Activated T-cell treated with anti-CD3 and anti-CD28 coated beads, Interleukin-2, amount 50 U/mL, for 72 hours (primary cell): ENCODE measurements at regions not wholly inside any gene's neighbourhood (a gene's known extent, or its start where the extent isn't known, plus 50 kb on each side); places are given as distances from the start of the nearest gene placed in this dataset.

Experiments used
- ATAC-seq, 2 donors: fragments of 150-1000 bp; cut with Tn5 transposase; replicated peaks in 1 of 2; 2 replicates each; pipeline ENCODE4 v1.10.0; 2021; ENCODE audit warnings: moderate library complexity in 2 of 2, mild to moderate bottlenecking in 1 of 2
- DNase-seq, 2 donors: peaks; one replicate each; pipeline ENCODE4 v3.0.0; 2021 to 2022; ENCODE audit warnings: mixed read lengths in 1 of 2
- H3K27ac Mint-ChIP-seq: one replicate; pipeline ENCODE4 v1.8.0; 2022; ENCODE audit warnings: mild to moderate bottlenecking, moderate library complexity, mixed read lengths
- H3K27me3 Mint-ChIP-seq: one replicate; pipeline ENCODE4 v1.8.0; 2022; ENCODE audit warnings: low read depth, mixed read lengths
- H3K36me3 Mint-ChIP-seq, 2 donors: one replicate each; pipeline ENCODE4 v1.8.0; 2022; ENCODE audit warnings: mixed read lengths in 2 of 2, mild to moderate bottlenecking in 1 of 2; ENCODE audit not compliant: insufficient read depth in 2 of 2
- H3K4me1 Mint-ChIP-seq: one replicate; pipeline ENCODE4 v1.8.0; 2022; ENCODE audit warnings: low read depth, mixed read lengths
- H3K4me3 Mint-ChIP-seq, 2 donors: one replicate each; pipeline ENCODE4 v1.8.0; 2022; ENCODE audit warnings: mild to moderate bottlenecking in 2 of 2, mixed read lengths in 2 of 2, moderate library complexity in 2 of 2
- H3K9me3 Mint-ChIP-seq, 2 donors: one replicate each; pipeline ENCODE4 v1.8.0; 2022; ENCODE audit warnings: mixed read lengths in 2 of 2

GRCh38 chr11:116211147-116211546 is 561.6 kb downstream of the BUD13 start:
- H3K36me3 Mint-ChIP-seq, result no peaks in the 10 kb centered on the region
- no peaks in the 10 kb centered on the region for H3K4me1 Mint-ChIP-seq
- H3K9me3 Mint-ChIP-seq, result no peaks in the 10 kb centered on the region
- DNase-seq (no peak), ATAC-seq (no peak)
- no peak overlapping the region for H3K4me3 Mint-ChIP-seq
- no peak overlapping the region for H3K27ac Mint-ChIP-seq
- no peaks in the 10 kb centered on the region for H3K27me3 Mint-ChIP-seq

GRCh38 chr11:116210663-116211062 is 562.1 kb downstream of the BUD13 start:
- Mint-ChIP-seq H3K4me3 (no peak overlapping the region), H3K27me3 (no peaks in the 10 kb centered on the region), H3K4me1 (no peaks in the 10 kb centered on the region), H3K36me3 (no peaks in the 10 kb centered on the region), H3K9me3 (no peaks in the 10 kb centered on the region), H3K27ac (no peak overlapping the region)
- no peak for ATAC-seq
- no peak for DNase-seq

GRCh38 chr11:116209255-116209654 is 563.5 kb downstream of the BUD13 start:
- ATAC-seq, result no peak
- no peaks in the 10 kb centered on the region for H3K36me3 Mint-ChIP-seq
- H3K4me1 Mint-ChIP-seq, result no peaks in the 10 kb centered on the region
- DNase-seq, result no peak
- no peaks in the 10 kb centered on the region for H3K9me3 Mint-ChIP-seq
- H3K27me3 Mint-ChIP-seq, result no peaks in the 10 kb centered on the region
- H3K27ac Mint-ChIP-seq, result no peak overlapping the region
- H3K4me3 Mint-ChIP-seq, result no peak overlapping the region

- H3K4me1 Mint-ChIP-seq, result no peaks in the 10 kb centered on the region
- no peak for ATAC-seq
- no peak overlapping the region for H3K27ac Mint-ChIP-seq
- no peaks in the 10 kb centered on the region for H3K36me3 Mint-ChIP-seq
- no peak overlapping the region for H3K4me3 Mint-ChIP-seq
- DNase-seq, result no peak
- H3K27me3 Mint-ChIP-seq, result no peaks in the 10 kb centered on the region
- H3K9me3 Mint-ChIP-seq, result no peaks in the 10 kb centered on the region
Observed at GRCh38 chr11:116207421-116208141, 565.2 kb downstream of the BUD13 start.

GRCh38 chr11:116207019-116207418 is 565.8 kb downstream of the BUD13 start:
- Mint-ChIP-seq H3K27me3 (no peaks in the 10 kb centered on the region), H3K36me3 (no peaks in the 10 kb centered on the region), H3K27ac (no peak overlapping the region), H3K4me3 (no peak overlapping the region), H3K4me1 (no peaks in the 10 kb centered on the region), H3K9me3 (no peaks in the 10 kb centered on the region)
- ATAC-seq, result no peak
- DNase-seq, result no peak

GRCh38 chr11:116202922-116203321 is 569.9 kb downstream of the BUD13 start:
- H3K36me3 Mint-ChIP-seq, result no peaks in the 10 kb centered on the region
- no peaks in the 10 kb centered on the region for H3K4me1 Mint-ChIP-seq
- H3K4me3 Mint-ChIP-seq, result no peak overlapping the region
- no peaks in the 10 kb centered on the region for H3K9me3 Mint-ChIP-seq
- ATAC-seq (no peak), DNase-seq (no peak)
- peaks cover 6% of the 10 kb centered on the region for H3K27me3 Mint-ChIP-seq
- no peak overlapping the region for H3K27ac Mint-ChIP-seq

GRCh38 chr11:116200564-116200963 is 572.2 kb downstream of the BUD13 start:
- no peaks in the 10 kb centered on the region for H3K4me1 Mint-ChIP-seq
- no peaks in the 10 kb centered on the region for H3K36me3 Mint-ChIP-seq
- peaks cover 6% of the 10 kb centered on the region for H3K27me3 Mint-ChIP-seq
- no peak for DNase-seq
- H3K4me3 Mint-ChIP-seq, result no peak overlapping the region
- no peak overlapping the region for H3K27ac Mint-ChIP-seq
- H3K9me3 Mint-ChIP-seq, result no peaks in the 10 kb centered on the region
- ATAC-seq, result no peak

GRCh38 chr11:116199182-116199581 is 573.6 kb downstream of the BUD13 start:
- Mint-ChIP-seq H3K27ac (no peak overlapping the region), H3K27me3 (peaks cover 15% of the 10 kb centered on the region), H3K4me1 (no peaks in the 10 kb centered on the region), H3K36me3 (no peaks in the 10 kb centered on the region), H3K9me3 (no peaks in the 10 kb centered on the region), H3K4me3 (no peak overlapping the region)
- ATAC-seq (no peak), DNase-seq (no peak)

- no peak for DNase-seq
- H3K4me1 Mint-ChIP-seq, result no peaks in the 10 kb centered on the region
- no peaks in the 10 kb centered on the region for H3K9me3 Mint-ChIP-seq
- no peak overlapping the region for H3K4me3 Mint-ChIP-seq
- H3K36me3 Mint-ChIP-seq, result no peaks in the 10 kb centered on the region
- no peak overlapping the region for H3K27ac Mint-ChIP-seq
- no peak for ATAC-seq
- H3K27me3 Mint-ChIP-seq, result peaks cover 18% of the 10 kb centered on the region
Observed at GRCh38 chr11:116194156-116194904, 578.5 kb downstream of the BUD13 start.

GRCh38 chr11:116193321-116194131 is 579.3 kb downstream of the BUD13 start:
- Mint-ChIP-seq H3K27me3 (peaks cover 18% of the 10 kb centered on the region), H3K36me3 (no peaks in the 10 kb centered on the region), H3K4me3 (no peak overlapping the region), H3K27ac (no peak overlapping the region), H3K4me1 (no peaks in the 10 kb centered on the region), H3K9me3 (no peaks in the 10 kb centered on the region)
- no peak for DNase-seq
- no peak for ATAC-seq

- H3K27me3 Mint-ChIP-seq, result peaks cover 18% of the 10 kb centered on the region
- ATAC-seq (no peak), DNase-seq (no peak)
- H3K27ac Mint-ChIP-seq, result no peak overlapping the region
- no peaks in the 10 kb centered on the region for H3K36me3 Mint-ChIP-seq
- H3K9me3 Mint-ChIP-seq, result no peaks in the 10 kb centered on the region
- no peak overlapping the region for H3K4me3 Mint-ChIP-seq
- H3K4me1 Mint-ChIP-seq, result no peaks in the 10 kb centered on the region
Observed at GRCh38 chr11:116192509-116193210, 580.1 kb downstream of the BUD13 start.

- ATAC-seq, result no peak
- DNase-seq, result no peak
- H3K9me3 Mint-ChIP-seq, result no peaks in the 10 kb centered on the region
- H3K36me3 Mint-ChIP-seq, result no peaks in the 10 kb centered on the region
- no peaks in the 10 kb centered on the region for H3K4me1 Mint-ChIP-seq
- no peak overlapping the region for H3K27ac Mint-ChIP-seq
- peaks cover 18% of the 10 kb centered on the region for H3K27me3 Mint-ChIP-seq
- H3K4me3 Mint-ChIP-seq, result no peak overlapping the region
Observed at GRCh38 chr11:116190861-116191260, 581.9 kb downstream of the BUD13 start.
